DOHH2 (cell line): ENCODE measurements at regions not wholly inside any gene's neighbourhood (a gene's known extent, or its start where the extent isn't known, plus 50 kb on each side); places are given as distances from the start of the nearest gene placed in this dataset.

Experiments
- H3F3A ChIP-seq: fragments of 200-600 bp; sonication (generic), shearing (Covaris generic); 2 replicates; pipeline ENCODE4 v1.6.0; 2016; ENCODE audit warnings: antibody characterized with exemption, mild to moderate bottlenecking; ENCODE audit not compliant: control insufficient read depth, insufficient read depth
- H3K27ac ChIP-seq: fragments of 200-600 bp; sonication (generic); 2 replicates; pipeline ENCODE4 v1.5.1; 2014; ENCODE audit warnings: low read depth, mild to moderate bottlenecking, low read length, moderate library complexity
- H3K27me3 ChIP-seq: fragments of 200-600 bp; sonication (generic); 2 replicates; pipeline ENCODE4 v1.6.1; 2014; ENCODE audit warnings: mild to moderate bottlenecking, low read length, mixed read lengths; ENCODE audit not compliant: control insufficient read depth
- H3K36me3 ChIP-seq: fragments of 200-600 bp; sonication (generic); 2 replicates; pipeline ENCODE4 v1.6.1; 2014; ENCODE audit warnings: mild to moderate bottlenecking, low read length, moderate library complexity, mixed read lengths; ENCODE audit not compliant: control insufficient read depth
- H3K4me1 ChIP-seq: fragments of 200-600 bp; sonication (generic); 2 replicates; pipeline ENCODE4 v1.6.1; 2014; ENCODE audit warnings: mild to moderate bottlenecking, low read length, mixed read lengths; ENCODE audit not compliant: control insufficient read depth
- H3K4me2 ChIP-seq: fragments of 200-600 bp; sonication (generic); 2 replicates; pipeline ENCODE4 v1.6.0; 2014; ENCODE audit warnings: mild to moderate bottlenecking, low read length, moderate library complexity
- H3K4me3 ChIP-seq: fragments of 200-600 bp; sonication (generic); 2 replicates; pipeline ENCODE4 v1.5.1; 2014; ENCODE audit warnings: mild to moderate bottlenecking, low read length, mixed read lengths
- H3K79me2 ChIP-seq: fragments of 200-600 bp; sonication (generic); 2 replicates; pipeline ENCODE4 v1.6.1; 2014; ENCODE audit warnings: mild to moderate bottlenecking, low read length, mixed read lengths; ENCODE audit not compliant: control insufficient read depth
- H3K9me2 ChIP-seq: fragments of 200-600 bp; sonication (generic); replicated peaks from 2 replicates; pipeline ENCODE4 v1.6.1; 2014; ENCODE audit warnings: mild to moderate bottlenecking, low read length, mixed read lengths; ENCODE audit not compliant: control insufficient read depth
- H3K9me3 ChIP-seq: fragments of 200-600 bp; sonication (generic); 2 replicates; pipeline ENCODE4 v1.6.1; 2014; ENCODE audit warnings: antibody characterized with exemption, low read length, mixed read lengths; ENCODE audit not compliant: control insufficient read depth, insufficient read depth
- H4K20me1 ChIP-seq: fragments of 200-600 bp; sonication (generic); 2 replicates; pipeline ENCODE4 v1.6.0; 2014; ENCODE audit warnings: low read depth, mild to moderate bottlenecking, antibody characterized with exemption, low read length, moderate library complexity; ENCODE audit not compliant: control insufficient read depth, insufficient read depth
- EZH2phosphoT487 ChIP-seq: fragments of 200-600 bp; sonication (generic); IDR thresholded peaks from 2 replicates; pipeline ENCODE4 v1.6.1; 2017; ENCODE audit warnings: borderline replicate concordance, mild to moderate bottlenecking, antibody characterized with exemption, low read length, moderate library complexity, mixed read lengths
- TF ChIP-seq, protein P1 (sequence below): fragments of 200-600 bp; sonication (generic); IDR thresholded peaks from one replicate; pipeline ENCODE4 v1.5.1; 2014; ENCODE audit warnings: antibody characterized with exemption, mild to moderate bottlenecking, low read depth, low read length; ENCODE audit not compliant: poor library complexity, severe bottlenecking

DNA sequence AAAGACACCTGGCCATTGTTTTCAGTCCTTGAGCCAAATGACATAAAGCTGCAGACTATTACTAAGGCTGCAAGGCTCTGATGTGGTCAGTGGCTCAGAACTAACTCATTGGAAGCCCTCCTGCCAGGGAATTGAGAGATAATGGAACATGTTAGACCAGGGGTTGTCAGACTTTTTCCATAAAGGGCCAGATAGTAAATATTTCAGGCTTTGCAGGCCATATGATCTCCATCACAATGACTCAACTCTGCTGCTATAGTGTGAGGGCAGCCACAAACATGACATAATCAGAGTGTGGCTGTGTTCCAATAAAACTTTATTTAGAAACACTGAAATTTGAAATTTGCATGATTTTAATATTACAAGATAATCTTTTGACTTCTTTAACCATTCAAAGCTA is 140.3 kb downstream of the TMEM30B start:
- no peaks in the 10 kb centered on the region for H3K4me1 ChIP-seq
- no peak overlapping the region for H3K27ac ChIP-seq
- H3F3A ChIP-seq, result no peaks in the 10 kb centered on the region
- peaks cover 26% of the 10 kb centered on the region for H3K9me3 ChIP-seq
- no peak overlapping the region for H3K4me3 ChIP-seq
- no peaks in the 10 kb centered on the region for H3K9me2 ChIP-seq
- TF ChIP-seq EZH2phosphoT487, result no peak
- TF ChIP-seq, protein P1, sequence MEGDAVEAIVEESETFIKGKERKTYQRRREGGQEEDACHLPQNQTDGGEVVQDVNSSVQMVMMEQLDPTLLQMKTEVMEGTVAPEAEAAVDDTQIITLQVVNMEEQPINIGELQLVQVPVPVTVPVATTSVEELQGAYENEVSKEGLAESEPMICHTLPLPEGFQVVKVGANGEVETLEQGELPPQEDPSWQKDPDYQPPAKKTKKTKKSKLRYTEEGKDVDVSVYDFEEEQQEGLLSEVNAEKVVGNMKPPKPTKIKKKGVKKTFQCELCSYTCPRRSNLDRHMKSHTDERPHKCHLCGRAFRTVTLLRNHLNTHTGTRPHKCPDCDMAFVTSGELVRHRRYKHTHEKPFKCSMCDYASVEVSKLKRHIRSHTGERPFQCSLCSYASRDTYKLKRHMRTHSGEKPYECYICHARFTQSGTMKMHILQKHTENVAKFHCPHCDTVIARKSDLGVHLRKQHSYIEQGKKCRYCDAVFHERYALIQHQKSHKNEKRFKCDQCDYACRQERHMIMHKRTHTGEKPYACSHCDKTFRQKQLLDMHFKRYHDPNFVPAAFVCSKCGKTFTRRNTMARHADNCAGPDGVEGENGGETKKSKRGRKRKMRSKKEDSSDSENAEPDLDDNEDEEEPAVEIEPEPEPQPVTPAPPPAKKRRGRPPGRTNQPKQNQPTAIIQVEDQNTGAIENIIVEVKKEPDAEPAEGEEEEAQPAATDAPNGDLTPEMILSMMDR, result no peak
- H3K36me3 ChIP-seq, result no peaks in the 10 kb centered on the region
- no peaks in the 10 kb centered on the region for H3K27me3 ChIP-seq
- H3K4me2 ChIP-seq, result no peak overlapping the region
- H3K79me2 ChIP-seq, result no peaks in the 10 kb centered on the region
- no peaks in the 10 kb centered on the region for H4K20me1 ChIP-seq

- Histone ChIP-seq H3K4me1 (no peaks in the 10 kb centered on the region), H3K27me3 (no peaks in the 10 kb centered on the region), H3K4me3 (no peak overlapping the region), H3K36me3 (no peaks in the 10 kb centered on the region), H3K79me2 (no peaks in the 10 kb centered on the region), H3F3A (no peaks in the 10 kb centered on the region), H3K9me2 (no peaks in the 10 kb centered on the region), H3K27ac (no peak overlapping the region), H3K4me2 (no peak overlapping the region), H4K20me1 (no peaks in the 10 kb centered on the region), H3K9me3 (peaks cover 26% of the 10 kb centered on the region)
- TF ChIP-seq, protein P1, result no peak
- TF ChIP-seq EZH2phosphoT487, result no peak
Observed at GRCh38 chr14:61140271-61140670, 140.9 kb downstream of the TMEM30B start.

DNA sequence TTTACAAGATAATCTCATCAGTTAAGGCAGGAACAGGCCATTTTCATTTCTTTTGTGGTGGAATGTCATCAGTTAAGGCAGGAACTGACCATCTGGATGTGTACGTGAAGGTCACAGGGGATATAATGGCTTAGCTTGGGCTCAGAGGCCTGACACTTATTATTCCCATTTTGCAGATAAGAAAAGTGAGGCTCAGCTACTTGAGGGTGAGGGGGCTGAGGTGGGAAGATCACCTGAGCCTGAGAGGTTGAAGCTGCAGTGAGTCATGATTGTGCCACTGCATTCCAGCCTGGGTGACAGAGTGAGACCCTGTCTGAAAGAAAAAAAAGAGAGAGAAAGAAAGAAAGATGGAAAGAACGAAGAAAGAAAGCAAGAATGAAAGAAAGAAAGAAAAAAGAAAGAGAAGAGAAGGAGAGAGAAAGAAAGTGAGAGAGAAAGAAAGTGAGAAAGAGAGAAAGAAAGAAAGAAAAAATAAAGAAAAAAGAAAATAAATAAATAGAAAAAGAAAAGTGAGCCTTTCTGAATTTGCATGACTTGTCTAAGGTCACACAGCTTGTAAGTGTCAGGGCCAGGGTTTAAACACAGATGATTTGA is 142.0 kb downstream of the TMEM30B start:
- H3K9me2 ChIP-seq, result no peaks in the 10 kb centered on the region

More for the DNA sequence above, 142.0 kb downstream of the TMEM30B start:
- Histone ChIP-seq H3K36me3 (no peaks in the 10 kb centered on the region), H3K27ac (no peak overlapping the region), H3K27me3 (no peaks in the 10 kb centered on the region), H4K20me1 (no peaks in the 10 kb centered on the region), H3K4me3 (no peak overlapping the region), H3K9me3 (peaks cover 16% of the 10 kb centered on the region), H3K4me1 (no peaks in the 10 kb centered on the region), H3F3A (no peaks in the 10 kb centered on the region), H3K4me2 (no peak overlapping the region), H3K79me2 (no peaks in the 10 kb centered on the region)
- TF ChIP-seq, protein P1, result no peak
- no peak for TF ChIP-seq EZH2phosphoT487
